ENCODE measurements at regions not wholly inside any gene's neighbourhood (a gene's known extent, or its start where the extent isn't known, plus 50 kb on each side); places are given as distances from the start of the nearest gene placed in this dataset.
"Not testable (repeated sequence)": the region's sequence is repeated elsewhere in the genome, so short reads cannot be mapped to it uniquely, and the experiment has no call there.

GRCh38 chr6:90676516-90677300 is 89.8 kb upstream of the MAP3K7 start:
- H3K4me3 ChIP-seq (ENCODE audit: low read length in 3 of 3): no peak overlapping the region
- H3K4me1 ChIP-seq (ENCODE audit: control insufficient read depth in 3 of 3, insufficient read depth in 3 of 3, low read length in 3 of 3): no peaks in the 10 kb centered on the region
- H3K27ac ChIP-seq (ENCODE audit: low read depth, low read length): no peak overlapping the region
- H3K27me3 ChIP-seq (ENCODE audit: control insufficient read depth in 3 of 3, insufficient read depth in 3 of 3, low read length in 3 of 3): no peaks in the 10 kb centered on the region
- H3K36me3 ChIP-seq (ENCODE audit: control insufficient read depth in 3 of 3, insufficient read depth in 3 of 3, low read length in 3 of 3): no peaks in the 10 kb centered on the region
- H3K9ac ChIP-seq (ENCODE audit: low read depth in 1 of 3, low read length in 3 of 3): no peak overlapping the region
- H3K9me3 ChIP-seq (ENCODE audit: control insufficient read depth in 3 of 3, low read length in 3 of 3): no peaks in the 10 kb centered on the region

- not testable (repeated sequence) for H3K4me3 ChIP-seq (ENCODE audit: low read length in 3 of 3); H3K36me3 ChIP-seq (ENCODE audit: control insufficient read depth in 3 of 3, insufficient read depth in 3 of 3, low read length in 3 of 3); H3K4me1 ChIP-seq (ENCODE audit: control insufficient read depth in 3 of 3, insufficient read depth in 3 of 3, low read length in 3 of 3); H3K9me3 ChIP-seq (ENCODE audit: control insufficient read depth in 3 of 3, low read length in 3 of 3); H3K27ac ChIP-seq (ENCODE audit: low read depth, low read length); H3K9ac ChIP-seq (ENCODE audit: low read depth in 1 of 3, low read length in 3 of 3); H3K27me3 ChIP-seq (ENCODE audit: control insufficient read depth in 3 of 3, insufficient read depth in 3 of 3, low read length in 3 of 3)
Measured at GRCh38 chr6:90675107-90675506, 88.2 kb upstream of the MAP3K7 start.

- not testable (repeated sequence) for H3K9ac ChIP-seq (ENCODE audit: low read depth in 1 of 3, low read length in 3 of 3); H3K4me3 ChIP-seq (ENCODE audit: low read length in 3 of 3); H3K4me1 ChIP-seq (ENCODE audit: control insufficient read depth in 3 of 3, insufficient read depth in 3 of 3, low read length in 3 of 3); H3K27ac ChIP-seq (ENCODE audit: low read depth, low read length); H3K36me3 ChIP-seq (ENCODE audit: control insufficient read depth in 3 of 3, insufficient read depth in 3 of 3, low read length in 3 of 3); H3K9me3 ChIP-seq (ENCODE audit: control insufficient read depth in 3 of 3, low read length in 3 of 3); H3K27me3 ChIP-seq (ENCODE audit: control insufficient read depth in 3 of 3, insufficient read depth in 3 of 3, low read length in 3 of 3)
Measured at GRCh38 chr6:90674077-90674476, 87.2 kb upstream of the MAP3K7 start.

GRCh38 chr6:90669846-90670245 is 83.0 kb upstream of the MAP3K7 start:
- Histone ChIP-seq H3K36me3 (ENCODE audit: control insufficient read depth in 3 of 3, insufficient read depth in 3 of 3, low read length in 3 of 3) (no peaks in the 10 kb centered on the region), H3K27me3 (ENCODE audit: control insufficient read depth in 3 of 3, insufficient read depth in 3 of 3, low read length in 3 of 3) (no peaks in the 10 kb centered on the region), H3K9me3 (ENCODE audit: control insufficient read depth in 3 of 3, low read length in 3 of 3) (no peaks in the 10 kb centered on the region), H3K4me1 (ENCODE audit: control insufficient read depth in 3 of 3, insufficient read depth in 3 of 3, low read length in 3 of 3) (no peaks in the 10 kb centered on the region), H3K4me3 (ENCODE audit: low read length in 3 of 3) (no peak overlapping the region), H3K27ac (ENCODE audit: low read depth, low read length) (no peak overlapping the region), H3K9ac (ENCODE audit: low read depth in 1 of 3, low read length in 3 of 3) (no peak overlapping the region)

- Histone ChIP-seq H3K27ac (ENCODE audit: low read depth, low read length) (no peak overlapping the region), H3K9me3 (ENCODE audit: control insufficient read depth in 3 of 3, low read length in 3 of 3) (no peaks in the 10 kb centered on the region), H3K36me3 (ENCODE audit: control insufficient read depth in 3 of 3, insufficient read depth in 3 of 3, low read length in 3 of 3) (no peaks in the 10 kb centered on the region), H3K9ac (ENCODE audit: low read depth in 1 of 3, low read length in 3 of 3) (no peak overlapping the region), H3K4me1 (ENCODE audit: control insufficient read depth in 3 of 3, insufficient read depth in 3 of 3, low read length in 3 of 3) (no peaks in the 10 kb centered on the region), H3K4me3 (ENCODE audit: low read length in 3 of 3) (no peak overlapping the region), H3K27me3 (ENCODE audit: control insufficient read depth in 3 of 3, insufficient read depth in 3 of 3, low read length in 3 of 3) (no peaks in the 10 kb centered on the region)
Measured at GRCh38 chr6:90669420-90669819, 82.5 kb upstream of the MAP3K7 start.

GRCh38 chr6:90668141-90668540 is 81.3 kb upstream of the MAP3K7 start:
- peaks cover 0 to under 1% (median under 1%) of the 10 kb centered on the region in 3 donors for H3K9me3 ChIP-seq (ENCODE audit: control insufficient read depth in 3 of 3, low read length in 3 of 3)
- H3K36me3 ChIP-seq (ENCODE audit: control insufficient read depth in 3 of 3, insufficient read depth in 3 of 3, low read length in 3 of 3): no peaks in the 10 kb centered on the region
- H3K9ac ChIP-seq (ENCODE audit: low read depth in 1 of 3, low read length in 3 of 3): no peak overlapping the region
- no peaks in the 10 kb centered on the region for H3K4me1 ChIP-seq (ENCODE audit: control insufficient read depth in 3 of 3, insufficient read depth in 3 of 3, low read length in 3 of 3)
- no peak overlapping the region for H3K4me3 ChIP-seq (ENCODE audit: low read length in 3 of 3)
- H3K27ac ChIP-seq (ENCODE audit: low read depth, low read length): no peak overlapping the region
- no peaks in the 10 kb centered on the region for H3K27me3 ChIP-seq (ENCODE audit: control insufficient read depth in 3 of 3, insufficient read depth in 3 of 3, low read length in 3 of 3)

- no peaks in the 10 kb centered on the region for H3K4me1 ChIP-seq (ENCODE audit: control insufficient read depth in 3 of 3, insufficient read depth in 3 of 3, low read length in 3 of 3)
- H3K27ac ChIP-seq (ENCODE audit: low read depth, low read length): no peak overlapping the region
- no peaks in the 10 kb centered on the region for H3K36me3 ChIP-seq (ENCODE audit: control insufficient read depth in 3 of 3, insufficient read depth in 3 of 3, low read length in 3 of 3)
- H3K4me3 ChIP-seq (ENCODE audit: low read length in 3 of 3): no peak overlapping the region
- peaks cover 0 to 2% (median 2%) of the 10 kb centered on the region in 3 donors for H3K9me3 ChIP-seq (ENCODE audit: control insufficient read depth in 3 of 3, low read length in 3 of 3)
- no peak overlapping the region for H3K9ac ChIP-seq (ENCODE audit: low read depth in 1 of 3, low read length in 3 of 3)
- no peaks in the 10 kb centered on the region for H3K27me3 ChIP-seq (ENCODE audit: control insufficient read depth in 3 of 3, insufficient read depth in 3 of 3, low read length in 3 of 3)
Measured at GRCh38 chr6:90663873-90664272, 77.0 kb upstream of the MAP3K7 start.

- Histone ChIP-seq H3K4me3 (ENCODE audit: low read length in 3 of 3) (no peak overlapping the region), H3K4me1 (ENCODE audit: control insufficient read depth in 3 of 3, insufficient read depth in 3 of 3, low read length in 3 of 3) (no peaks in the 10 kb centered on the region), H3K36me3 (ENCODE audit: control insufficient read depth in 3 of 3, insufficient read depth in 3 of 3, low read length in 3 of 3) (no peaks in the 10 kb centered on the region), H3K9ac (ENCODE audit: low read depth in 1 of 3, low read length in 3 of 3) (no peak overlapping the region), H3K27me3 (ENCODE audit: control insufficient read depth in 3 of 3, insufficient read depth in 3 of 3, low read length in 3 of 3) (no peaks in the 10 kb centered on the region), H3K27ac (ENCODE audit: low read depth, low read length) (no peak overlapping the region), H3K9me3 (ENCODE audit: control insufficient read depth in 3 of 3, low read length in 3 of 3) (peaks cover 0 to 2% (median 2%) of the 10 kb centered on the region in 3 donors)
Measured at GRCh38 chr6:90663106-90663505, 76.2 kb upstream of the MAP3K7 start.

GRCh38 chr6:90660931-90661330 is 74.1 kb upstream of the MAP3K7 start:
- Histone ChIP-seq H3K9me3 (ENCODE audit: control insufficient read depth in 3 of 3, low read length in 3 of 3) (peaks cover 0 to 2% (median 2%) of the 10 kb centered on the region in 3 donors), H3K4me1 (ENCODE audit: control insufficient read depth in 3 of 3, insufficient read depth in 3 of 3, low read length in 3 of 3) (no peaks in the 10 kb centered on the region), H3K9ac (ENCODE audit: low read depth in 1 of 3, low read length in 3 of 3) (no peak overlapping the region), H3K27ac (ENCODE audit: low read depth, low read length) (no peak overlapping the region), H3K27me3 (ENCODE audit: control insufficient read depth in 3 of 3, insufficient read depth in 3 of 3, low read length in 3 of 3) (no peaks in the 10 kb centered on the region), H3K4me3 (ENCODE audit: low read length in 3 of 3) (no peak overlapping the region), H3K36me3 (ENCODE audit: control insufficient read depth in 3 of 3, insufficient read depth in 3 of 3, low read length in 3 of 3) (no peaks in the 10 kb centered on the region)

GRCh38 chr6:90658497-90658896 is 71.6 kb upstream of the MAP3K7 start:
- no peak overlapping the region for H3K27ac ChIP-seq (ENCODE audit: low read depth, low read length)
- no peaks in the 10 kb centered on the region for H3K27me3 ChIP-seq (ENCODE audit: control insufficient read depth in 3 of 3, insufficient read depth in 3 of 3, low read length in 3 of 3)

More at GRCh38 chr6:90658497-90658896, 71.6 kb upstream of the MAP3K7 start:
- Histone ChIP-seq H3K9me3 (ENCODE audit: control insufficient read depth in 3 of 3, low read length in 3 of 3) (peaks cover 0 to 2% (median 2%) of the 10 kb centered on the region in 3 donors), H3K4me1 (ENCODE audit: control insufficient read depth in 3 of 3, insufficient read depth in 3 of 3, low read length in 3 of 3) (no peaks in the 10 kb centered on the region), H3K9ac (ENCODE audit: low read depth in 1 of 3, low read length in 3 of 3) (no peak overlapping the region), H3K4me3 (ENCODE audit: low read length in 3 of 3) (no peak overlapping the region), H3K36me3 (ENCODE audit: control insufficient read depth in 3 of 3, insufficient read depth in 3 of 3, low read length in 3 of 3) (no peaks in the 10 kb centered on the region)

All from skeletal muscle tissue (tissue), 3 donors.